GM12865 (cell line): ENCODE measurements at regions not wholly inside any gene's neighbourhood (a gene's known extent, or its start where the extent isn't known, plus 50 kb on each side); places are given as distances from the start of the nearest gene placed in this dataset.

Experiments used
- DNase-seq: peaks from one replicate; pipeline ENCODE4 v3.0.0; 2010; ENCODE audit warnings: low read depth
- H3K4me3 ChIP-seq: 2 replicates; pipeline ENCODE4 v1.5.1; 2011; ENCODE audit warnings: mild to moderate bottlenecking, low read depth, low read length, control low read depth
- CTCF ChIP-seq: IDR thresholded peaks from 2 replicates; pipeline ENCODE4 v1.5.1; 2011; ENCODE audit warnings: low read length, control low read depth, low read depth, inconsistent platforms; ENCODE audit not compliant: insufficient read depth; ENCODE audit errors: missing control alignments

- DNase-seq = no peak
- no peak for TF ChIP-seq CTCF
- H3K4me3 ChIP-seq = no peak overlapping the region
Observed at GRCh38 chr19:31515931-31516330, 166.7 kb upstream of the TSHZ3 start.

GRCh38 chr19:31516756-31517155 lies 167.5 kb upstream of the TSHZ3 start:
- no peak for TF ChIP-seq CTCF
- no peak for DNase-seq
- H3K4me3 ChIP-seq = no peak overlapping the region

- TF ChIP-seq CTCF = no peak
- no peak for DNase-seq
Observed at GRCh38 chr19:31517224-31518180, 168.3 kb upstream of the TSHZ3 start.

GRCh38 chr19:31518216-31519020 lies 169.2 kb upstream of the TSHZ3 start:
- TF ChIP-seq CTCF = no peak
- no peak overlapping the region for H3K4me3 ChIP-seq

More at GRCh38 chr19:31517224-31518180, 168.3 kb upstream of the TSHZ3 start:
- no peak overlapping the region for H3K4me3 ChIP-seq

GRCh38 chr19:31519256-31519655 lies 170.0 kb upstream of the TSHZ3 start:
- TF ChIP-seq CTCF = no peak
- no peak overlapping the region for H3K4me3 ChIP-seq
- DNase-seq = no peak

More at GRCh38 chr19:31518216-31519020, 169.2 kb upstream of the TSHZ3 start:
- no peak for DNase-seq

GRCh38 chr19:31519908-31520307 lies 170.7 kb upstream of the TSHZ3 start:
- TF ChIP-seq CTCF = no peak
- no peak overlapping the region for H3K4me3 ChIP-seq
- DNase-seq = no peak
